Ascending aorta (tissue), 2 donors: ENCODE measurements at regions not wholly inside any gene's neighbourhood (a gene's known extent, or its start where the extent isn't known, plus 50 kb on each side); places are given as distances from the start of the nearest gene placed in this dataset.

ENCODE experiments used
- DNase-seq, 2 donors: peaks; one replicate each; pipeline ENCODE4 v3.0.0-alpha.2; 2019; ENCODE audit warnings: low spot score in 2 of 2
- H3K27ac ChIP-seq, 2 donors: fragments of 200-600 bp; sonication (generic); one replicate each; pipeline ENCODE4 v1.5.1; 2016 to 2017; ENCODE audit warnings: mild to moderate bottlenecking in 1 of 2
- H3K27me3 ChIP-seq: fragments of 200-600 bp; sonication (generic); one replicate; pipeline ENCODE4 v1.5.1; 2017
- H3K36me3 ChIP-seq, 2 donors: fragments of 200-600 bp; sonication (generic); one replicate each; pipeline ENCODE4 v1.5.1; 2016
- H3K4me1 ChIP-seq, 2 donors: fragments of 200-600 bp; sonication (generic); one replicate each; pipeline ENCODE4 v1.5.1; 2016 to 2017; ENCODE audit warnings: mild to moderate bottlenecking in 1 of 2
- H3K4me3 ChIP-seq, 2 donors: fragments of 200-600 bp; sonication (generic); one replicate each; pipeline ENCODE4 v1.5.1; 2016 to 2017; ENCODE audit warnings: mild to moderate bottlenecking in 1 of 2
- H3K9me3 ChIP-seq, 2 donors: fragments of 200-600 bp; sonication (generic); one replicate each; pipeline ENCODE4 v1.5.1; 2016
- intact Hi-C: fragments of 100-400 bp; cut with DNase I; formaldehyde crosslinking; loops from one replicate; pipeline ENCODE4 v1.15.1; 2023
- TF ChIP-seq, protein P1 (sequence below), 3 experiments: fragments of 200-600 bp in 2 of 3; fragments of 450-650 bp in 1 of 3; sonication (generic) in 2 of 3; IDR thresholded peaks; one replicate each; pipeline ENCODE4 v1.5.1; 2016 to 2019; ENCODE audit warnings: antibody characterized with exemption in 3 of 3, mild to moderate bottlenecking in 1 of 3, moderate library complexity in 1 of 3

DNA sequence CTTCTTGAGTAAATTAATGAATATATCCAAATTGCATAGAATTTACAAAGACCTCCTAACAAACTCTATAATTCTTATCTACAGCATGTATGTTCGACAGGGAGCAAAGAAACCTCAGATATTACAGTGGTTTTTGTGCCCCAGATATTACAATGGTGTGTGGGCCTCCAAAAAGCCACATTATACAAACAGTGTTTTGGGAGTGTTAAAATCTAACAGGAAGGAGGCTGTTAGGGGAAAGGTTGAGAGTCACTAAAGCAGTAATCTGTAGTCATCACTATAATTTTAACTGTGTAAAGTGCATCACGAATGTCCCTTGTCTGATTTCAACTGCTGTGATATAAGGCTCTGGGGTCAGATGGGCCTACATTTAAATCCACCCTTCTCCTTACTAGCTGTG, 400.2 kb upstream of the C16orf82 start:
- H3K27me3 ChIP-seq, result no peaks in the 10 kb centered on the region
- no peaks in the 10 kb centered on the region for H3K9me3 ChIP-seq
- intact Hi-C loops, result no loop called here
- TF ChIP-seq, protein P1, sequence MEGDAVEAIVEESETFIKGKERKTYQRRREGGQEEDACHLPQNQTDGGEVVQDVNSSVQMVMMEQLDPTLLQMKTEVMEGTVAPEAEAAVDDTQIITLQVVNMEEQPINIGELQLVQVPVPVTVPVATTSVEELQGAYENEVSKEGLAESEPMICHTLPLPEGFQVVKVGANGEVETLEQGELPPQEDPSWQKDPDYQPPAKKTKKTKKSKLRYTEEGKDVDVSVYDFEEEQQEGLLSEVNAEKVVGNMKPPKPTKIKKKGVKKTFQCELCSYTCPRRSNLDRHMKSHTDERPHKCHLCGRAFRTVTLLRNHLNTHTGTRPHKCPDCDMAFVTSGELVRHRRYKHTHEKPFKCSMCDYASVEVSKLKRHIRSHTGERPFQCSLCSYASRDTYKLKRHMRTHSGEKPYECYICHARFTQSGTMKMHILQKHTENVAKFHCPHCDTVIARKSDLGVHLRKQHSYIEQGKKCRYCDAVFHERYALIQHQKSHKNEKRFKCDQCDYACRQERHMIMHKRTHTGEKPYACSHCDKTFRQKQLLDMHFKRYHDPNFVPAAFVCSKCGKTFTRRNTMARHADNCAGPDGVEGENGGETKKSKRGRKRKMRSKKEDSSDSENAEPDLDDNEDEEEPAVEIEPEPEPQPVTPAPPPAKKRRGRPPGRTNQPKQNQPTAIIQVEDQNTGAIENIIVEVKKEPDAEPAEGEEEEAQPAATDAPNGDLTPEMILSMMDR (IDR thresholded peaks at IDR 0.05), result no peak
- H3K4me1 ChIP-seq, result no peaks in the 10 kb centered on the region
- H3K27ac ChIP-seq, result no peak overlapping the region
- no peak overlapping the region for H3K4me3 ChIP-seq
- DNase-seq, result no peak
- no peaks in the 10 kb centered on the region for H3K36me3 ChIP-seq

DNA sequence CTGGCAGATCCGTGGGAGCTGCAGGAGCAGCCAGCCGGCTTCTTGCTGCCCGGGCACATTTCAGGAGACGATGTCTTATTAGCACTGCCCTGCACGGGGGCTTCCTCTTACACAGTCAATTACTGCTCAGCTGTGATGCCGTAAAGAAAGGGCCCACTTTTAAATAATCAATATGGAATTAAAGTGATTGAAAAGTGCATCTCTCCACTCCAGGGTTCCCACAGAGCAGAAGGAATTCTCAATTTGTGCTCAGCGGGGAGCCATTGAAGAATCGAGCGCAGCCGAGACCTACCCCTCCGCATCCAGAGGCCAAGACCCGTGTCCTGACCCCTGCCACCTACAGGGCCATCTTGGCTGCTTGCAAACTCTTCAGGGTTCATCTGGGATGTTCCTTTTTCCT, 399.4 kb upstream of the C16orf82 start:
- DNase-seq, result no peak
- Histone ChIP-seq H3K27ac (no peak overlapping the region), H3K36me3 (no peaks in the 10 kb centered on the region), H3K9me3 (no peaks in the 10 kb centered on the region), H3K4me3 (no peak overlapping the region), H3K4me1 (no peaks in the 10 kb centered on the region), H3K27me3 (no peaks in the 10 kb centered on the region)
- TF ChIP-seq, protein P1 (IDR thresholded peaks at IDR 0.05), result no peak
- intact Hi-C loops, result no loop called here

DNA sequence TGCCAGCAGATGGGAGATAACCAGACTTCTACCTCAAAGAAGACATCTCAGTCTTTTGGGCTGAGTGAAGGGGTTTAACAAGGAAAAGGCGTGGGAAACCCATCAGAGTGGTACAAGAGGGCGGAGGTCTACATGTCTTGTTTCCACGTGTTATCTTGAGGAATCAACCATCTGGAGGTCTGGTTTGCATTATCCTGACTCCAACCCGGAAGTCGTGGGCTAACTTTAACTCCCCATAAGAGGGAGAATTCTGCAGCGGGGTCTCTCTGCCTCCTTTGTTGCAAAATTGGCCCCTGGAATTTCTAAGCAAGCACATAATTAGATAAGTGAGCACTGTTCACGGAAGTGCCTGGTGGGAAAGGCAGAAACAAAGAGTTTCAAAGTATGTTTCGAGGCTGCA, 398.7 kb upstream of the C16orf82 start:
- Histone ChIP-seq H3K4me3 (no peak overlapping the region), H3K4me1 (no peaks in the 10 kb centered on the region), H3K27ac (no peak overlapping the region), H3K9me3 (no peaks in the 10 kb centered on the region), H3K27me3 (no peaks in the 10 kb centered on the region), H3K36me3 (no peaks in the 10 kb centered on the region)
- intact Hi-C loops, result no loop called here
- TF ChIP-seq, protein P1 (IDR thresholded peaks at IDR 0.05), result no peak
- no peak for DNase-seq

DNA sequence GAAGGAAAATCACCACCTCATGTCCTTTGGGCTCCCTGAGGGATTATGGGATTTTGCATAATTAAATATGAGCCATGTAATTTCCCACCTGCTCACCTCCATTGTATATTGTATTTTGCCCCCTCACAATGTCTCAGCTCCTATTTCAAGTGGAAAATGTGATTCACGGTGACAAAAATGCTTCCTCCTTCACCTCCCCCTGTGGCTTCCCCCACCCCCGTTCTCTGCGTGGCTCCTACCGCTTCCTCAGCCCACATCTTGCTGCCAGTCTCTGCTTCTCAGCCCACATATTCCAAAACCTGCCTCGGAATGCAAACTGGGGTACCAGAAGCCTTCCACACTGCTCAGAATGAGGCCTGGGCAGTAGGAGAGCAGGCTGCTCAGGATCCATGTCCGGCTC, 394.5 kb upstream of the C16orf82 start:
- Histone ChIP-seq H3K4me3 (no peak overlapping the region), H3K9me3 (no peaks in the 10 kb centered on the region), H3K4me1 (no peaks in the 10 kb centered on the region), H3K27me3 (no peaks in the 10 kb centered on the region), H3K27ac (no peak overlapping the region), H3K36me3 (no peaks in the 10 kb centered on the region)
- DNase-seq, result no peak
- TF ChIP-seq, protein P1 (IDR thresholded peaks at IDR 0.05), result no peak
- intact Hi-C loops, result no loop called here

DNA sequence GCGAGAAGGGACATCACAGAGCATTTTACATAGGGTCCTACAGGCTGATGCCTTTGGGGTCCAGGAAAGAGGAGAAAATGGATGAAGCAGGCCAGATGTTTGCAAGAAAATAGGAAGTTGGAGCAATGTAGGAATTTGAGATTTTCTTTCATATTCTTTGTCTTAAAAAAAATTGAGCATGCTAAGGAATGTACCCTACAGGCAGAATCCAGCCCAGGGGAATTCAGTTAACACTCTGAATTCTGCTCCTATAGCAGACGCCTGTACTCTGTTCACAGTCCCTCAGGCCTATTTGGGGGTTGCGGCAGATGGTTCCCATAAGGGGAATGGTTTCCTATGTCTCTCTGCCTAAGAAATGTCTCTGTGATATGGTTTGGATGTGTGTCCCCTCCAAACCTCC, 393.7 kb upstream of the C16orf82 start:
- H3K36me3 ChIP-seq, result no peaks in the 10 kb centered on the region
- no peak for DNase-seq
- TF ChIP-seq, protein P1 (IDR thresholded peaks at IDR 0.05), result no peak
- no peaks in the 10 kb centered on the region for H3K4me1 ChIP-seq
- H3K27me3 ChIP-seq, result no peaks in the 10 kb centered on the region
- H3K27ac ChIP-seq, result no peak overlapping the region
- H3K4me3 ChIP-seq, result no peak overlapping the region
- no peaks in the 10 kb centered on the region for H3K9me3 ChIP-seq
- intact Hi-C loops, result no loop called here

DNA sequence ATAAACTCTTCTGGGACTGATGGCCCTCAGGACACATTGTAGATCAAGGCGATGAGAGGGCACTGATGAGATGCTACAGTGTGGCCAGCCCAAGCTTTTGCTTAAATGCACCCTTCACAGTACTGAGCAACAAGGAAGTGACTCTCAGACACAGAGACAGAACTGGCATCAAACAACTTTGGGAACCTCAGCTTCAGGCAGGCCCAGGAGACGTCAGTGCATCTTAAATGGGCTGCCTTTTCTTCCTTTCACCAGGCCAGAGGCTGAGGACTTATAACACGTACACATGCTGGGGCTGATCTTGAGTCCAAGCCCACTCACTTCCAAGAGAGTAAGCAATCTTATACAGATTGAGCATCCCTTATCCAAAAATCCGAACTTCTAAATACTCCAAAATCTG, 386.1 kb upstream of the C16orf82 start:
- H3K27ac ChIP-seq, result no peak overlapping the region
- no peak for DNase-seq
- no peaks in the 10 kb centered on the region for H3K36me3 ChIP-seq
- intact Hi-C loops, result no loop called here
- no peaks in the 10 kb centered on the region for H3K27me3 ChIP-seq
- no peaks in the 10 kb centered on the region for H3K9me3 ChIP-seq
- TF ChIP-seq, protein P1 (IDR thresholded peaks at IDR 0.05), result no peak
- H3K4me3 ChIP-seq, result no peak overlapping the region
- no peaks in the 10 kb centered on the region for H3K4me1 ChIP-seq
